ENCODE measurements at regions not wholly inside any gene's neighbourhood (a gene's known extent, or its start where the extent isn't known, plus 50 kb on each side); places are given as distances from the start of the nearest gene placed in this dataset.

GRCh38 chr13:33918199-33918932 lies 100.4 kb downstream of the RFC3 start:
- H2BK120ac ChIP-seq (ENCODE audit: low read depth, low read length, poor library complexity, severe bottlenecking) = no peak overlapping the region
- no peak for DNase-seq
- no peak overlapping the region for H3K23ac ChIP-seq (ENCODE audit: insufficient read length, low read depth, low read length)
- H3K9me3 Mint-ChIP-seq = no peaks in the 10 kb centered on the region
- H3K79me2 ChIP-seq (ENCODE audit: insufficient read depth, low read length) = no peaks in the 10 kb centered on the region
- H2BK20ac ChIP-seq (ENCODE audit: low read depth, low read length, poor library complexity, severe bottlenecking) = no peak overlapping the region
- H2AFZ ChIP-seq (ENCODE audit: low read length) = no peak overlapping the region
- H3K27ac ChIP-seq (ENCODE audit: insufficient read length, low read depth, low read length) = no peak overlapping the region
- TF ChIP-seq CTCF (conservative IDR thresholded peaks at IDR 0.05) = no peak
- H2BK15ac ChIP-seq (ENCODE audit: low read depth, low read length) = no peak overlapping the region
- H3K27me3 Mint-ChIP-seq (ENCODE audit: low read depth) = no peaks in the 10 kb centered on the region
- no peaks in the 10 kb centered on the region for H3K36me3 Mint-ChIP-seq (ENCODE audit: insufficient read depth in 1 of 3, low read depth in 3 of 3)
- H3K79me1 ChIP-seq (ENCODE audit: insufficient read depth, low read depth, low read length, poor library complexity, severe bottlenecking) = no peaks in the 10 kb centered on the region
- peaks cover 4% of the 10 kb centered on the region; the same call in 1 of the 2 replicates for H3K4me1 ChIP-seq (ENCODE audit: insufficient read depth, low read length)
- H4K91ac ChIP-seq (ENCODE audit: insufficient read length, low read depth, low read length) = no peak overlapping the region
- WGBS (ENCODE audit: extremely low coverage, insufficient read length, low lambda C conversion rate) = no CpG with 5 or more reads among the region's 7 CpGs
- H3K4ac ChIP-seq (ENCODE audit: low read depth, low read length) = no peak overlapping the region
- no peak overlapping the region for H3K4me2 ChIP-seq (ENCODE audit: insufficient read depth, insufficient read length, low read length)
- no peak overlapping the region for H3K14ac ChIP-seq (ENCODE audit: insufficient read depth, low read length)
- no peaks in the 10 kb centered on the region for H3K23me2 ChIP-seq (ENCODE audit: insufficient read length, low read depth, low read length, poor library complexity, severe bottlenecking)
- H2BK5ac ChIP-seq (ENCODE audit: insufficient read length, low read length) = no peak overlapping the region
- H3T11ph ChIP-seq (ENCODE audit: low read length) = no peak overlapping the region
- no peak overlapping the region for H2BK12ac ChIP-seq (ENCODE audit: insufficient read length, low read depth, low read length)
- H4K5ac ChIP-seq (ENCODE audit: insufficient read length, low read depth, low read length) = no peak overlapping the region
- H3K27ac Mint-ChIP-seq = no peak overlapping the region
- H4K8ac ChIP-seq (replicated peaks; ENCODE audit: insufficient read length, low read depth, low read length) = no peak overlapping the region
- H4K20me1 ChIP-seq (ENCODE audit: control insufficient read depth, insufficient read depth, insufficient read length) = no peaks in the 10 kb centered on the region
- no peak overlapping the region for H3K18ac ChIP-seq (ENCODE audit: insufficient read length, low read depth, low read length)
- no peak overlapping the region for H3K9ac ChIP-seq (ENCODE audit: extremely low read depth, insufficient read length, low read length)
- H2AK5ac ChIP-seq (ENCODE audit: insufficient read length, low read length) = no peak overlapping the region
- peaks cover 18% of the 10 kb centered on the region in 2 experiments for H3K4me1 Mint-ChIP-seq
- H3K4me3 Mint-ChIP-seq = no peak overlapping the region
- H3K56ac ChIP-seq (ENCODE audit: insufficient read length, low read depth, low read length) = no peak overlapping the region
- no peaks in the 10 kb centered on the region for H3K27me3 ChIP-seq (ENCODE audit: insufficient read depth, low read length)
- no peaks in the 10 kb centered on the region for H3K9me3 ChIP-seq (ENCODE audit: control insufficient read depth, low read depth, low read length)

All from H9 (cell line).